ENCODE measurements at regions not wholly inside any gene's neighbourhood (a gene's known extent, or its start where the extent isn't known, plus 50 kb on each side); places are given as distances from the start of the nearest gene placed in this dataset.

DNA sequence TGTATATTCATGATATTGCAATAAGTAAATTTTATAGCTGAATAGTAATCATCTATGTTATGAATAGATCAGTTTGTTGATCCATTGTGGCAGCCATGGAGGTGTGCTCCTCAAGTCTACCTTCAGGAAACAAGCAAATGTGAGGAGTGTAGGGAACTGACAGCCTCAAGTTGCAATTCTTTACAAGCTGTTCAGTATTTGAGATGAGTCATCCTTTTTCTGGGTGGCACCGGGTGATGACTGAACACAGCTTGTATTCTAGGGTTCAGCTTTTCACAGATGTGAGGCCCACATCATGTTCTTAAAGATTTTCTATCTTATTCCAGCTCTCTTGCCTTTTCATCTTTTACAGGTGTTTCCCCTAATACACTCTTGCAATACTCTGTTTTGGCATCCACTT, 452.4 kb downstream of the KCNH5 start (continued):
- TF ChIP-seq, protein P1, sequence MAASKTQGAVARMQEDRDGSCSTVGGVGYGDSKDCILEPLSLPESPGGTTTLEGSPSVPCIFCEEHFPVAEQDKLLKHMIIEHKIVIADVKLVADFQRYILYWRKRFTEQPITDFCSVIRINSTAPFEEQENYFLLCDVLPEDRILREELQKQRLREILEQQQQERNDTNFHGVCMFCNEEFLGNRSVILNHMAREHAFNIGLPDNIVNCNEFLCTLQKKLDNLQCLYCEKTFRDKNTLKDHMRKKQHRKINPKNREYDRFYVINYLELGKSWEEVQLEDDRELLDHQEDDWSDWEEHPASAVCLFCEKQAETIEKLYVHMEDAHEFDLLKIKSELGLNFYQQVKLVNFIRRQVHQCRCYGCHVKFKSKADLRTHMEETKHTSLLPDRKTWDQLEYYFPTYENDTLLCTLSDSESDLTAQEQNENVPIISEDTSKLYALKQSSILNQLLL (CRISPR knock-in tag; IDR thresholded peaks at IDR 0.05; ENCODE audit: borderline replicate concordance) = no peak
- TF ChIP-seq HEY1 (CRISPR knock-in tag; IDR thresholded peaks at IDR 0.05; ENCODE audit: borderline replicate concordance) (no peak), ELF4 (CRISPR knock-in tag; IDR thresholded peaks at IDR 0.05) (no peak)
- TF ChIP-seq, protein P2, sequence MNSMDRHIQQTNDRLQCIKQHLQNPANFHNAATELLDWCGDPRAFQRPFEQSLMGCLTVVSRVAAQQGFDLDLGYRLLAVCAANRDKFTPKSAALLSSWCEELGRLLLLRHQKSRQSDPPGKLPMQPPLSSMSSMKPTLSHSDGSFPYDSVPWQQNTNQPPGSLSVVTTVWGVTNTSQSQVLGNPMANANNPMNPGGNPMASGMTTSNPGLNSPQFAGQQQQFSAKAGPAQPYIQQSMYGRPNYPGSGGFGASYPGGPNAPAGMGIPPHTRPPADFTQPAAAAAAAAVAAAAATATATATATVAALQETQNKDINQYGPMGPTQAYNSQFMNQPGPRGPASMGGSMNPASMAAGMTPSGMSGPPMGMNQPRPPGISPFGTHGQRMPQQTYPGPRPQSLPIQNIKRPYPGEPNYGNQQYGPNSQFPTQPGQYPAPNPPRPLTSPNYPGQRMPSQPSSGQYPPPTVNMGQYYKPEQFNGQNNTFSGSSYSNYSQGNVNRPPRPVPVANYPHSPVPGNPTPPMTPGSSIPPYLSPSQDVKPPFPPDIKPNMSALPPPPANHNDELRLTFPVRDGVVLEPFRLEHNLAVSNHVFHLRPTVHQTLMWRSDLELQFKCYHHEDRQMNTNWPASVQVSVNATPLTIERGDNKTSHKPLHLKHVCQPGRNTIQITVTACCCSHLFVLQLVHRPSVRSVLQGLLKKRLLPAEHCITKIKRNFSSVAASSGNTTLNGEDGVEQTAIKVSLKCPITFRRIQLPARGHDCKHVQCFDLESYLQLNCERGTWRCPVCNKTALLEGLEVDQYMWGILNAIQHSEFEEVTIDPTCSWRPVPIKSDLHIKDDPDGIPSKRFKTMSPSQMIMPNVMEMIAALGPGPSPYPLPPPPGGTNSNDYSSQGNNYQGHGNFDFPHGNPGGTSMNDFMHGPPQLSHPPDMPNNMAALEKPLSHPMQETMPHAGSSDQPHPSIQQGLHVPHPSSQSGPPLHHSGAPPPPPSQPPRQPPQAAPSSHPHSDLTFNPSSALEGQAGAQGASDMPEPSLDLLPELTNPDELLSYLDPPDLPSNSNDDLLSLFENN (IDR thresholded peaks at IDR 0.05; ENCODE audit: low read depth in 2 of 2, low read length in 2 of 2) = no peak

DNA sequence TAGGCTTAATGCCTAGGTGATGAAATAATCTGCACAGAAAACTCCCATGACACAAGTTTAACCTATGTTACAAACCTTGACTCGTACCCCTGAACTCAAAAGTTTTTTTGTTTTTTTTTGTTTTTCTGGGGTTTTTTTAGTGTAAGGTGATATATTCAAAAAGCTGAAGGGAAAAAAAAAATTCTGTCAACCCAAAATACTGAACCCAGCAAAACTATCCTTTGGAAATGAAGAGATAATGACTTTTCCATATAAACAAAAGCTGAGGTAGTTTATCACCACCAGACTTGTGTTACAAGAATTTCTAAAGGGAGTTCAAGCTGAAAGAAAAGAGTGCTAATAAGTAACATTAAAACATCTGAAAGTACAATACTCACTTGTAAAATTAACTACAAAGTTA, 448.1 kb downstream of the KCNH5 start:
- Histone ChIP-seq H3K4me1 (replicated peaks in 1 of 2; ENCODE audit: control insufficient read depth in 2 of 2, insufficient read depth in 2 of 2, low read length in 2 of 2) (no peaks in the 10 kb centered on the region), H3K9ac (ENCODE audit: insufficient read depth in 1 of 2, low read depth in 2 of 2, low read length in 2 of 2) (no peak overlapping the region), H3K79me2 (ENCODE audit: control insufficient read depth, insufficient read depth, low read length) (no peaks in the 10 kb centered on the region), H3K9me3 (replicated peaks; ENCODE audit: control insufficient read depth, insufficient read depth, low read depth, low read length) (no peaks in the 10 kb centered on the region), H3K36me3 (ENCODE audit: control insufficient read depth, insufficient read depth, low read length) (no peaks in the 10 kb centered on the region), H3K27me3 (ENCODE audit: control insufficient read depth in 2 of 2, insufficient read depth in 2 of 2, low read length in 2 of 2) (no peaks in the 10 kb centered on the region), H3K4me2 (ENCODE audit: insufficient read depth, low read length) (no peak overlapping the region), H3K27ac (ENCODE audit: extremely low read depth, low read depth, low read length) (no peak overlapping the region), H4K20me1 (replicated peaks; ENCODE audit: control insufficient read depth, insufficient read depth, low read length) (no peaks in the 10 kb centered on the region), H3K4me3 (no peak overlapping the region), H2AFZ (ENCODE audit: low read depth, low read length) (no peak overlapping the region), H3K9me1 (ENCODE audit: control insufficient read depth, insufficient read depth, low read length) (no peaks in the 10 kb centered on the region)
- ATAC-seq = no peak
- BruUV-seq (replicated peaks) = no TSS peak
- ChIA-PET CTCF (ENCODE audit: low intra/inter-chr PET ratio) (no interaction called here), POLR2A (no interaction called here)
- 0% methylated on average over 1 of the region's 1 CpG for whole genome bisulfite sequencing (ENCODE audit: insufficient coverage, low coverage, missing lambda C conversion rate)
- intact Hi-C loops (cut with micrococcal nuclease) = no loop called here
- DNase-seq (ENCODE audit: extremely low read depth in 1 of 4, low spot score in 3 of 4) = no peak
- no peak for FAIRE-seq
- in situ Hi-C loops (cut with MboI) = no loop called here
- TF ChIP-seq PHF20 (IDR thresholded peaks at IDR 0.05; ENCODE audit: partially characterized antibody) (no peak), ZNF655 (CRISPR knock-in tag; IDR thresholded peaks at IDR 0.05) (no peak), ZSCAN32 (CRISPR knock-in tag; IDR thresholded peaks at IDR 0.05) (no peak)
